ENCODE measurements at regions not wholly inside any gene's neighbourhood (a gene's known extent, or its start where the extent isn't known, plus 50 kb on each side); places are given as distances from the start of the nearest gene placed in this dataset.

DNA sequence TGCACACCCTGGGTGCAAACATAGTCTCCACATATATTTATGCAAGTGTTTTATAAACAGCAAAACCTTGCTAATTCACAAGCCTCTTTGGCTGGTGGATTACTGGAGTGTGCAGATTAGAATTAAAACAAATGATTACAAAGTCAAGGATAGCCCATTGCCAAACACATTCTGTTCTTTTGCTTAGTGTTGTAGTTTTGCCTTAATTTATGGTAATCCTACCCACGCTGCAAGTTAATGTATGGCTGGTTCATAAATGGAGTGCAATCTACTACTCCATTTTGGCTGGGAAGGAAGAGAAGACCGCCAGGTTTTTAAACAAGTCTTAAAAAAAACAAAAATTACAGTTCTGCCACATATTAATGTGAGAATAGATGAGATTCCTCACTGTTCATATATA, 883.1 kb upstream of the KLHL29 start:
- TF ChIP-seq SMC3 (IDR thresholded peaks at IDR 0.05) (no peak), JUNB (IDR thresholded peaks at IDR 0.05) (no peak), MYC (IDR thresholded peaks at IDR 0.05; ENCODE audit: borderline replicate concordance, low read length) (no peak), CTCF (IDR thresholded peaks at IDR 0.05) (no peak), RAD21 (conservative IDR thresholded peaks at IDR 0.05 in 1 of 2, IDR thresholded peaks at IDR 0.05 in 1 of 2) (no peak), USF2 (IDR thresholded peaks at IDR 0.05) (no peak), HMGXB4 (CRISPR knock-in tag; IDR thresholded peaks at IDR 0.05; ENCODE audit: borderline replicate concordance) (no peak), RCOR1 (IDR thresholded peaks at IDR 0.05; ENCODE audit: low read depth, low read length) (no peak), JUN (IDR thresholded peaks at IDR 0.05) (no peak), POLR2A (IDR thresholded peaks at IDR 0.05; ENCODE audit: low read length) (no peak)
- TF ChIP-seq, protein P1, sequence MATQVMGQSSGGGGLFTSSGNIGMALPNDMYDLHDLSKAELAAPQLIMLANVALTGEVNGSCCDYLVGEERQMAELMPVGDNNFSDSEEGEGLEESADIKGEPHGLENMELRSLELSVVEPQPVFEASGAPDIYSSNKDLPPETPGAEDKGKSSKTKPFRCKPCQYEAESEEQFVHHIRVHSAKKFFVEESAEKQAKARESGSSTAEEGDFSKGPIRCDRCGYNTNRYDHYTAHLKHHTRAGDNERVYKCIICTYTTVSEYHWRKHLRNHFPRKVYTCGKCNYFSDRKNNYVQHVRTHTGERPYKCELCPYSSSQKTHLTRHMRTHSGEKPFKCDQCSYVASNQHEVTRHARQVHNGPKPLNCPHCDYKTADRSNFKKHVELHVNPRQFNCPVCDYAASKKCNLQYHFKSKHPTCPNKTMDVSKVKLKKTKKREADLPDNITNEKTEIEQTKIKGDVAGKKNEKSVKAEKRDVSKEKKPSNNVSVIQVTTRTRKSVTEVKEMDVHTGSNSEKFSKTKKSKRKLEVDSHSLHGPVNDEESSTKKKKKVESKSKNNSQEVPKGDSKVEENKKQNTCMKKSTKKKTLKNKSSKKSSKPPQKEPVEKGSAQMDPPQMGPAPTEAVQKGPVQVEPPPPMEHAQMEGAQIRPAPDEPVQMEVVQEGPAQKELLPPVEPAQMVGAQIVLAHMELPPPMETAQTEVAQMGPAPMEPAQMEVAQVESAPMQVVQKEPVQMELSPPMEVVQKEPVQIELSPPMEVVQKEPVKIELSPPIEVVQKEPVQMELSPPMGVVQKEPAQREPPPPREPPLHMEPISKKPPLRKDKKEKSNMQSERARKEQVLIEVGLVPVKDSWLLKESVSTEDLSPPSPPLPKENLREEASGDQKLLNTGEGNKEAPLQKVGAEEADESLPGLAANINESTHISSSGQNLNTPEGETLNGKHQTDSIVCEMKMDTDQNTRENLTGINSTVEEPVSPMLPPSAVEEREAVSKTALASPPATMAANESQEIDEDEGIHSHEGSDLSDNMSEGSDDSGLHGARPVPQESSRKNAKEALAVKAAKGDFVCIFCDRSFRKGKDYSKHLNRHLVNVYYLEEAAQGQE (IDR thresholded peaks at IDR 0.05): no peak
- TF ChIP-seq, protein P2, sequence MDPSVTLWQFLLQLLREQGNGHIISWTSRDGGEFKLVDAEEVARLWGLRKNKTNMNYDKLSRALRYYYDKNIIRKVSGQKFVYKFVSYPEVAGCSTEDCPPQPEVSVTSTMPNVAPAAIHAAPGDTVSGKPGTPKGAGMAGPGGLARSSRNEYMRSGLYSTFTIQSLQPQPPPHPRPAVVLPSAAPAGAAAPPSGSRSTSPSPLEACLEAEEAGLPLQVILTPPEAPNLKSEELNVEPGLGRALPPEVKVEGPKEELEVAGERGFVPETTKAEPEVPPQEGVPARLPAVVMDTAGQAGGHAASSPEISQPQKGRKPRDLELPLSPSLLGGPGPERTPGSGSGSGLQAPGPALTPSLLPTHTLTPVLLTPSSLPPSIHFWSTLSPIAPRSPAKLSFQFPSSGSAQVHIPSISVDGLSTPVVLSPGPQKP (IDR thresholded peaks at IDR 0.05; ENCODE audit: low read depth, low read length): no peak
